GM12872 (cell line): ENCODE measurements at regions not wholly inside any gene's neighbourhood (a gene's known extent, or its start where the extent isn't known, plus 50 kb on each side); places are given as distances from the start of the nearest gene placed in this dataset.

Experiments used
- CTCF ChIP-seq: IDR thresholded peaks from 3 replicates; pipeline ENCODE4 v1.5.1; 2011; ENCODE audit warnings: low read depth, mild to moderate bottlenecking, low read length, moderate library complexity; ENCODE audit not compliant: insufficient read depth

GRCh38 chr1:22344851-22345560, 106.6 kb upstream of the ZBTB40 start:
- no peak for TF ChIP-seq CTCF

- no peak for TF ChIP-seq CTCF
Measured at GRCh38 chr1:22347854-22348760, 103.5 kb upstream of the ZBTB40 start.

GRCh38 chr1:22349362-22350043, 102.1 kb upstream of the ZBTB40 start:
- TF ChIP-seq CTCF: no peak

- TF ChIP-seq CTCF: no peak
Measured at GRCh38 chr1:22350171-22350923, 101.3 kb upstream of the ZBTB40 start.

GRCh38 chr1:22350924-22351767, 100.5 kb upstream of the ZBTB40 start:
- no peak for TF ChIP-seq CTCF

- TF ChIP-seq CTCF: no peak
Measured at GRCh38 chr1:22351768-22352080, 99.9 kb upstream of the ZBTB40 start.
